GM18505 (cell line): ENCODE measurements at regions not wholly inside any gene's neighbourhood (a gene's known extent, or its start where the extent isn't known, plus 50 kb on each side); places are given as distances from the start of the nearest gene placed in this dataset.

ENCODE experiments used
- ATAC-seq: cut with Tn5 transposase; IDR thresholded peaks from one replicate; pipeline ENCODE4 v1.9.1; 2021; ENCODE audit not compliant: unreplicated experiment
- POLR2A ChIP-seq: IDR thresholded peaks from 4 replicates; pipeline ENCODE4 v1.6.1; 2011; ENCODE audit warnings: borderline replicate concordance; ENCODE audit not compliant: insufficient read depth, insufficient read length; ENCODE audit errors: extremely low read depth

DNA sequence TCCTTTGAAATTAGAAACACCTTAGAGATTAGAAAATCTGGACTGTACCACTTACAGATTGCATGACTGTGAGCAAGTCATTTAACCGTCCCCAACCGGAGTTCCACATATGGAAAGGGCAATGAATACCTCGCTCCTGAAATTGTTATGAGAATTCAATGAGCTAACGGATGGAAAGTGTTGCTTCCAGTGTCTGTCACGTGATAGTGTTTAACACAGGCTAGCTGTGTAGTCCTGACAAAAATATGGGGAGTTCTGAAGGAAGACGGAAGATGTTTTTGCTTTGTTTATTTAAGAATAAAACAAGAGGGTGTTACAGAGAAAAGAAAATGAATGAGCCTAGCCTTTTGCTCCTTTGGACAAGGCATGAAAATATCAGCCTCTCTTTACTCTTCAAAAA is 150.7 kb upstream of the SEMA6D start:
- no peak for TF ChIP-seq POLR2A
- no peak for ATAC-seq

DNA sequence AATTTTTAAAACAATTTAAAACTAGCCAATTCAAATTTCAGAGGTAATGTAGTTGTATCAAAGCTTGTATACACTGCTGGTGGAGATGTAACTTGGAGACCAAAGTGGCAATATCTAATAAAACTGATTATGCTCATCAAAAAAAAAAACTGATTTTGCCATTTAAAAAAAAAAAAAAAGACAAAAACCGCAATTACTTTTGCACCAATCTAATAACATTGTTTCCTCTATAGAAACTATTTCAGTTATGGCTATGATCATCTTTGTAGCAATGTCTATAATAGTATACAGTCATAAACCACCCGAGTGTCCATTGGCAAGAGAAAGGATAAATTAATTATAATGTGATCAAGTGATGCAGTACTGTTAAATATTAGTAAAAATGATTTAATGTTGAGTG is 149.3 kb upstream of the SEMA6D start:
- TF ChIP-seq POLR2A: no peak
- no peak for ATAC-seq

DNA sequence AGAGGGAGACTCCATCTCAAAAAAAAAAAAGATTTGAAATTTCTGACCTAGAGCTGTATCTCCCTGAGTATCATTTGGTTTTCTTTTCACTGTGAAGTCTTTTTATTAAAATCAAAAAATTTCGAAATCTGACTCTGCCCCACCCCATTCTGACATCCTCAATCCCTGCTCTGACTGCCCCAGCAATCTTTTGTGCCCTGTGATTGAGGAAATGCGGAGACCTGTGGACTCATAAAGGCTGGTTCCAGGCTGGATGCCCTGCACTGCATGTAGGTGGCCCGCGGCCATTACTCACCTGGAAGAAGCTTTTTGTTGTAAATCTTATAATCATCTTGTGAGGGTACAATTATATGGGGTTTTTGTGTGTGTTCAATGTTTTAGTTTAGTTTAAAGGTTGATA is 147.3 kb upstream of the SEMA6D start:
- no peak for TF ChIP-seq POLR2A

DNA sequence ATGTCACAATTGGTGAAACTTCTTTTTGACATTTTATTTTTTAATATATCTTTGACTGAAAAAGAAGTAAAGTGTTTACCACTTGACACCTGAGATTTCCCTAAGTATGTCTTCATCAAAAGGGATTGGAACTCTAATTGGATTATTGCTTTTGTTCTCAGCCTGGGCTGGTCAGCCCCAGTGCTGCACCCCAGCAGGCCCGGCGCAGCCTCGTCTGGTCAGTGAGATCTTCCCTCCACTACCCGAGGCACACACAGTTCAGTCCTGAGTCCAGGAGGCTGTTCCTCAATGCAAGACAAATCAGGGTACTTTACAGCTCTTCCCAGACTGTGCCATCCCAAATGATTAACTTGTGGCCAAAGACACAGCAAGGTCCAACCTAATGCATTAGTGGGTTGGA is 146.9 kb upstream of the SEMA6D start:
- no peak for ATAC-seq
- no peak for TF ChIP-seq POLR2A

More for the DNA sequence above, 147.3 kb upstream of the SEMA6D start:
- ATAC-seq: no peak

DNA sequence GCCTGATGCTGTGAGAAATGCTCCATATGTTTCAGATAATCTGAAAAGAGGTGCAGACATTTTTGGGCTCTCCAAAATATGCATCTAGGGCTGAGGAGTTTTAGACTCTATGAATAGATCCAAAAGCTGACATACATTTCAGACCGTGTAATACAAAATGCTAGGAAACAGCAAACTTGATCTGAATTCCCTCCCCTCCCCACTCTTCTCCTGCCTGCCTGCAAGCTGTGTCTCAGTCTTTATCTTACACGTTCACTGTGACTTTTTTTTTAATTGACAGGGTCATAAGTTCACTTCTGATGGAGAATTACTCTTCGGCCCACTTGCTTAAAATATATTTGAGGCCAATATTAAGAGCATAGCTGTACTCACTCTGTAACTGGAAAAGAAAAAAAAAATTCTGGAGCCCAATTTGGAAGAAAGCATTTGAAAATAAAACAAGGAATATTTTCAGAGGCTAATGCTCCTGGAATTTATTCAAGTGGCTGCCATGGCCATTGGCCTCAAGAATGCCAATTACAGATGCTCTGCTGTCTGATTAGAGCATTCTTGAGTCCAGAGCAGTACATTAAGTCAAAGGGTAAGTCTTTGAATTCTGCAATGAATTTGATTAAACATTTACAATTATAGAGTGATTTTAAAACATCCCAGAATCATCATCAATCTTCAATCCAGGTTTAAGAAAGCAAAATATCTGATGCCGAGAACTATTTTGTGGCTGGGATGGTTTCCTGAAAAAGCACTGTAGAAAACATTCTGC is 146.2 kb upstream of the SEMA6D start:
- ATAC-seq: no peak
- TF ChIP-seq POLR2A: no peak

DNA sequence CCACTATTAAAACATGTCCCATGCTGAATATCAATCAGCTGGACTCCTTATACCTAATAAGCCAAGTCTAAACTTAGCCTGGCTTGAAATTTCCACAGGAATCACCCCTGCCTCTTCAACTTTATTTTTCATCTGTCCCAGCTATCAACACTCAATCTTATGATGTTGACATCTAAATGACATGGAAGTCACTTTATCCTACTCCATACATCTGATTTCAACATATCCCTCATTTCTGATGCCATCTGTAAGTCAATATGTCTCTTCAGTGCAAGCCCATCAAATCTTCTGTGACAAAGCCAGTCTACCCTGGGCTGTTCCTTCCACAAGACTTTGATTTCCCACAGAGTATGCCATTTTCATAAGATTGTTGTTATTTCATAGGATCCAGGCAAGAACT is 143.6 kb upstream of the SEMA6D start:
- no peak for ATAC-seq
- no peak for TF ChIP-seq POLR2A

DNA sequence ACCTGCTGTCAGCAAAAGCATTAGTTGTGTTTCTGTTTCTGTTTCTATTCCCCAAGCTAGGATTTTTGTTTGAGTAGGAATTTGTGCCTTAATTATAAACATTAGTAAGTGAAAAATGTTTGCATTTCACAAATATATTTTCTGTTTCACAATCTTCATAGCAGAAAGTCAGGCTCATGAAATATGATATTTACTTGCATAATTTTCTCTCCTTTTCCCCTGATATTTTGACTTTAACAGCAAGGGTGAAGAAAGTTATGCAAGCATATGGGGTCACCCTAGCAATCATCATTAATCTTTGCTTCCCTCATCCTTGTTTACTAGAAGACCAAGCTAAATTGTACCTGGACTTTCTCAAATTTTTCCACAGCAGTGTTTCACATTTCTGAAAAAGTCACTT is 140.3 kb upstream of the SEMA6D start:
- ATAC-seq: no peak
- no peak for TF ChIP-seq POLR2A

DNA sequence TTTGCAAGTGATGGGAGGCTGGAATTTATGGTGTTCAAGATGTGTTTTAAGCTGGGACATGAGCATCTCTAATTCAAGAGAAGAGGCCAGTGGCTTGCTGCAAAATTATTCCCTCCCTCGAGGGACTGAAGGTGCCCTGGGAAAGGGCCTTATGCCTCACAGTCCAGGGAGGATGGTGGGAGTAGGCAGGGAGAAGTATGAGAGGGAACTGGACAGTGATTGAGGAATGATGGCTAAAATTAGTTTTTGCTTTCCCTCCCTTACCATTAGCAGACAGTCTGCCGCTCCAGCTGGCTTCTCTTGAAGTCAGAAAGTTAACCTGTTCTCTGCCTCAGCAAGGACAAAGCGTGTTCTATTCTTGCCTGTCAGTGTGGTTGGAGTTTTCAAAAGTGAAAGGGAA is 139.8 kb upstream of the SEMA6D start:
- TF ChIP-seq POLR2A: no peak
- ATAC-seq: no peak

DNA sequence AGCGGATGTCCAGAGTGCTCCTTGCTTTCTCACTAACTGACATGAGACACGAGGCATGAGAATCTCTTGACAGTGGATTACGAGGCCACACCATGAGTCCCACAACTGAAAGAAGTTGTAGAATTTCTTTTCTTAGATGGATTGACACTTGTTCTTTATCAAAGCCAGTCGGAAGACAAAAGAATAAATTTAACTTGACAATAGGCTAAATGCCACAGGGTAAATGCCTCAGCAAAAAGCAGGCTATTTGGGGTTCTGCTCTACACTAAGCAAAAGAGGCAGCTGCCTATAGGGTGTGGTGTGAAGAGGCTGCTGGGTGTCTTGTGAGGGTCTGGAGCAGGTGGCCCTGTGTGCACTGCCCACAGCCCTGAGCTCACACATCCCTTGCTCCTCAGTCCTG is 135.1 kb upstream of the SEMA6D start:
- no peak for ATAC-seq

DNA sequence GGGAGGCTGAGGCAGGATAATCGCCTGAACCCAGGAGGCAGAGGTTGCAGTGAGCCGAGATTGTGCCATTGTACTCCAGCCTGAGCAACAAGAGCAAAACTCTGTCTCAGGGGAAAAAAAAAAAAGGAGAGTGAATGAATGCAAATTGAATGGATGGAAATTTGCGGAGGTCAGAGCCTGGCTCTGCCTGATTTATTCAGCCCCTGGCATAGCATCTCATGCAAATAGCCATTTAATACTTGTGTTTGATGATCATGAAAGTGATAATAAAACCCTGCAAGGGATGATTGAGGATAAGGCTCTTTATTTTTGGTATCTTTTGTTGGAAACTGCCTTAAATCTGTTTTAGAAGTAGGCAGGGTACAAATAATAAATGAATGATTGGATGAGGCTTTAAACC is 133.0 kb upstream of the SEMA6D start:
- ATAC-seq: no peak
- TF ChIP-seq POLR2A: no peak

More for the DNA sequence above, 135.1 kb upstream of the SEMA6D start:
- TF ChIP-seq POLR2A: no peak

DNA sequence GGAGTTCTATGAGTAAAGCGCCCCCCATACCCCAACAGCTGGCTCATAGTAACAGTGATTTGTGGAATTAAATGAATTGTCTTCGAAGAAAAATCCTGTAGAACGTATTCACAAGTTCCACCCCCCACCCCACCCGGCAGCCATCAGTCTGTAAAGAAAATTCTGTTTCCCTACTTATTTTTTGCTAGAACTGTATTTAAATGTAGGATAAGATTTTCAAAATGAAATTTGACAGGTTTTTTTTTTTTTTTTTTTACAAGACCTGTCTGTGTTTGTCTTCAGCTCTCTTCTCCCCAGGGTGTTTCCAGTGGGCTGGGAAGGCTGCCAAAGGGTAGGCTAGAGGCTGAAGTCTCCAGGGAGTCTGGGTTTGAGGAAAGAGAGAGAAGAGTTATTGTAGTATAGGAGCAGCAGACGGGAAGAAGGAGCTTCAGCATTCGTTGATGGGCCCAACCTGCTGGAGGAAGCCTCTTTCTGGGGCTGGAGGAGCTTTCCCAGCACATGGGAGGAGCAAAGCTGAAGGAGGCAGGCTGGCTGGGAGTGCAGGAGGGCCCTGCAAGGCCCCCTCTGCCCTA is 130.6 kb upstream of the SEMA6D start:
- ATAC-seq: no peak
- TF ChIP-seq POLR2A: no peak

DNA sequence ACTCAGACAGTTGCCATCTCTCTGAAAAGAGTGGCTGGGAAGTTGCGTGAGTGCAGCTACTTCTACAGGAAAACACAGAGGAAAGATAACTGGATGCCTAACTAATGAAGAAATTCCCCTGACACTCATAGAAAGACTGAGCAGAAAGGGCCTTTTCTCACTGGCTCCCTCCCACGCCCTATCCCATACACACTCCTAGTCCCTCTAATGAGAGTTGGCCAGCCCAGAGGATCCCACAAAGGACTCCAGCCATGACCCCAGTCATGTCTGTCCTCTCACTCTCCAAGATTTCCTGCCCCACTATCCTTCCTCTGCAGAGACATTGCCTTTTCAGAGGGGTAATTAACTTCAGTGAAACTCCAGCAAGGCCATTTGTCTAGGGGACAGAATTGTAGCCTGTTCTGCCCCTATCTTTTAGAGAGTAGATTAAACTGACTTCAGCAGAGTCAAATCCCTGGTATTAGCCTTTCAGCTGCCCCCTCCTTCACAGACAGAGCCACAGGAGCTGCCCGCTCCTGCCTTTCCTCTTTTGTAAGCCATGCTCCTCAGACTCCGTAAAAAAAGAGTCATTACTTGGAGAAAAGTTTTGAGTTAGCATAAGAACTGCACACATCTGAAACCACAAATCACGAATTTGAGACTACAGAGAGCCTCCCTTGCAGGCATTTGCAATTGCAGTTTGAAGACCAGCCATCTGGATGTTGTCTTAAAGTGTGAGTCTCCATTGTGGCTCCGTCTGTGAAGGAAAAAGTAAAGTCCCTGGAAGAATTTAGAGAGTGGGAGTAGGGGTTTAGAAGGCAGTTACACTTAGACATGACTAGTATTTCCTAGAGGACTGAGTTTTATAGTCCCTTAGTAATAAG is 129.1 kb upstream of the SEMA6D start:
- ATAC-seq: no peak
- no peak for TF ChIP-seq POLR2A

DNA sequence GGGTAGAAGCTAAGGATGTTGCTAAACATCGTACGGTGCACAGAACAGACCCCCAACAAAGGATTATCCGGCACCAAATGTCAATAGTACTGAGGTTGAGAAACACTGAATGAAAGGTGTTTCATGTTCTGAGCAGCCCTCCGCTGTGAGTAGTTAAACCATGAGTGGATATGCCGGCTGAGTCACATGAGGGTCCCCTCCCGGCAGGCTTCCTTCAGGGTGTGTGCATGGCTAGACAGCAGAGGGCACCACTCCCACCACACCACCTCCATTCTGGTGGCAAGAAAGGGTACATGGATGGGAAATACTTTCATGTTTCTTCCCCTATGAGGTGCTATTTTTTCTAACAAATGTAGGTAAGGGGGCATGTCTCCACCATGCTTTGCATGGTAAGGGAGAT is 128.3 kb upstream of the SEMA6D start:
- ATAC-seq: no peak
- no peak for TF ChIP-seq POLR2A

DNA sequence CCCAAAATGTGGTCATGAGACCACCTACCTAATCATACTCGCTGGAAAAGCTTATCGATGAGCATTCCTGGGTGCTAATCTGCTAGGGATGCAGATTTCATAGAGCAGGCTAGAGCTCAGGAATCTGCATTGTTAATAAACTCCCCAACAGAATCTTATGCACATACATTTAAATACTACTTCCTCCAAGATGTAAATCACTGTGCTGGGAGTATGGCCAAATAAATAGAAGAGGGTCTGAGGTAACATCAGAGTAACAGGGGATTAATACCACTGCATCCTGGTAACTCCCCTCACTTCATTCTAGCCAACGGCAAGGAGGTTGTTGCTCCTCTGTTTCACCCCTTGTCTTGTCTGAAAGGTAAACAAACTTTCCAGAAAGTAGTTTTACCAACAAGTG is 118.3 kb upstream of the SEMA6D start:
- ATAC-seq: no peak
- no peak for TF ChIP-seq POLR2A

DNA sequence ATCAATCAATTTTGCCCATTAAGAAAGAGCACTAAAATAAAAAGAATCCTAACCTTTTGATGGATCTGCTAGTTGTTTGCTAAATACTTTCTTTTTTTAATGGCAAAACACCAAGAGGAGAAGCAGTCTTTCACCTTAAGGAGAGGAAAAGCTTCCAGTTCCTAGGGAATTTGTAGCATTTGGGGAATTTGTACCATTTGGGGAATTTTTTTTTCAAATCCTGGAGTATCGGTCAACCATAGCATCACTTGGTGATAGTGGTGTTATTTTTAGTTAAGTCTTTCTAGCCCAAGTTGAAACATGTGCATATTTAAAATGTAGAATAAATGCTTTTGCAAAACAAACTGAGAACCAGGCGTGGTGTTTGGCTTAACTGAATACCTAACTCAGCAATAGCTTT is 117.5 kb upstream of the SEMA6D start:
- TF ChIP-seq POLR2A: no peak
- no peak for ATAC-seq

DNA sequence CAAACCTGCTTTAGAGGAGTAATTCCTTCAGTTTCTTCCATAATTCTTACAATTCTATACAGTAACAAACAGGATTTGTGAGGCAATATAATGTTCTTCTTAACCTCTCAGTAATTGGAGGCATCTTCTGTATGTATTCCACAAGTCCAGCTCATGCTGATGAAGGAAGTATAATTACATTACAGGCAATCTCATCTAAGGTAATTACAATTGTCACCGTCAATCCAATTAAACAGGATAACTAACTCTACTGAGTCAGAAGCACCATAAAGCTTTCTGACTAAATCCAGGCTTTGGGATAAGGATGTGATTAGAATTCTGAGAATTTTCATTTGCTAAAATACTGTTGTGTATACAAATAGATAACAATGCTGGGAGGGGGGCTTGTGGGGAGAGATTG is 115.2 kb upstream of the SEMA6D start:
- TF ChIP-seq POLR2A: no peak
- ATAC-seq: no peak
